ENCODE measurements at regions not wholly inside any gene's neighbourhood (a gene's known extent, or its start where the extent isn't known, plus 50 kb on each side); places are given as distances from the start of the nearest gene placed in this dataset.
A peak's percentile ranks its signal among the peaks of the same experiment; 100 is the strongest.
"Not testable (repeated sequence)": the region's sequence is repeated elsewhere in the genome, so short reads cannot be mapped to it uniquely, and the experiment has no call there.

- DNase-seq (ENCODE audit: low read depth, low spot score), result no peak
Observed at GRCh38 chr16:65737831-65738230, 616.0 kb upstream of the CDH11 start.

GRCh38 chr16:65735615-65736014 is 613.8 kb upstream of the CDH11 start:
- not testable (repeated sequence) for DNase-seq (ENCODE audit: low read depth, low spot score)

GRCh38 chr16:65733721-65734120 is 611.9 kb upstream of the CDH11 start:
- no peak for DNase-seq (ENCODE audit: low read depth, low spot score)

GRCh38 chr16:65731833-65732232 is 610.0 kb upstream of the CDH11 start:
- no peak for DNase-seq (ENCODE audit: low read depth, low spot score)

- no peak for DNase-seq (ENCODE audit: low read depth, low spot score)
Observed at GRCh38 chr16:65728652-65729051, 606.8 kb upstream of the CDH11 start.

GRCh38 chr16:65728167-65728566 is 606.3 kb upstream of the CDH11 start:
- DNase-seq (ENCODE audit: low read depth, low spot score), result no peak

GRCh38 chr16:65727534-65728137 is 605.8 kb upstream of the CDH11 start:
- DNase-seq (ENCODE audit: low read depth, low spot score), result no peak

GRCh38 chr16:65725156-65725845 is 603.4 kb upstream of the CDH11 start:
- no peak for DNase-seq (ENCODE audit: low read depth, low spot score)

GRCh38 chr16:65722429-65722828 is 600.6 kb upstream of the CDH11 start:
- no peak for DNase-seq (ENCODE audit: low read depth, low spot score)

- DNase-seq (ENCODE audit: low read depth, low spot score), result no peak
Observed at GRCh38 chr16:65717846-65718245, 596.0 kb upstream of the CDH11 start.

- DNase-seq (ENCODE audit: low read depth, low spot score), result no peak
Observed at GRCh38 chr16:65716737-65717700, 595.2 kb upstream of the CDH11 start.

- no peak for DNase-seq (ENCODE audit: low read depth, low spot score)
Observed at GRCh38 chr16:65713181-65713808, 591.4 kb upstream of the CDH11 start.

- no peak for DNase-seq (ENCODE audit: low read depth, low spot score)
Observed at GRCh38 chr16:65710107-65710506, 588.2 kb upstream of the CDH11 start.

GRCh38 chr16:65704866-65705265 is 583.0 kb upstream of the CDH11 start:
- DNase-seq (ENCODE audit: low read depth, low spot score), result no peak

GRCh38 chr16:65702707-65703402 is 581.0 kb upstream of the CDH11 start:
- no peak for DNase-seq (ENCODE audit: low read depth, low spot score)

GRCh38 chr16:65700596-65700995 is 578.7 kb upstream of the CDH11 start:
- DNase-seq (ENCODE audit: low read depth, low spot score), result no peak

GRCh38 chr16:65698791-65699321 is 577.0 kb upstream of the CDH11 start:
- DNase-seq (ENCODE audit: low read depth, low spot score), result peak; percentile 24

GRCh38 chr16:65697521-65697920 is 575.7 kb upstream of the CDH11 start:
- no peak for DNase-seq (ENCODE audit: low read depth, low spot score)

- DNase-seq (ENCODE audit: low read depth, low spot score), result no peak
Observed at GRCh38 chr16:65697065-65697464, 575.2 kb upstream of the CDH11 start.

- not testable (repeated sequence) for DNase-seq (ENCODE audit: low read depth, low spot score)
Observed at GRCh38 chr16:65691846-65692245, 570.0 kb upstream of the CDH11 start.

GRCh38 chr16:65689726-65690125 is 567.9 kb upstream of the CDH11 start:
- no peak for DNase-seq (ENCODE audit: low read depth, low spot score)

Measured in smooth muscle cell of the brain vasculature (primary cell).